IPS DF 19.7 (cell line): ENCODE measurements at regions not wholly inside any gene's neighbourhood (a gene's known extent, or its start where the extent isn't known, plus 50 kb on each side); places are given as distances from the start of the nearest gene placed in this dataset.
"Not testable (repeated sequence)": the region's sequence is repeated elsewhere in the genome, so short reads cannot be mapped to it uniquely, and the experiment has no call there.

Experiments
- DNase-seq: peaks from one replicate; pipeline ENCODE4 v3.0.0-alpha.2; 2013; ENCODE audit warnings: low read depth, low spot score

DNA sequence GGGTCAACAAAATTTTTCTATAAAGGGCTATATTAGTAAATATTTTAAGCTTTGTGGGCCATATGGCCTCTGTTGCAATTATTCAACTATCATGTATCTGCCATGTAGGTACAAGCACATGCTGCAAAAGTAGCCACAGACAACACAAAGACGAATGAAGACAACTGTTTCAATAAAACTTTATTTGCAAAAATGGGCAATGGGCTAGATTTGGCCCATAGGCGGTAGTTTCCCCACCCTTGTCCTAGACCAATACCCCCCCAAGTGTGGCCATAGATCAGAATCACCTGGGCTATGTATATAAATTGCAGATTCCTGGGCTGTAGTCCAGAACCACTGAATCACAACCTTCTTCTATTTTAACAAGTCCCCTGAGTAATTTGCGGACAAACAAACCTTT lies 331.0 kb upstream of the PSMD7 start:
- DNase-seq: no peak

DNA sequence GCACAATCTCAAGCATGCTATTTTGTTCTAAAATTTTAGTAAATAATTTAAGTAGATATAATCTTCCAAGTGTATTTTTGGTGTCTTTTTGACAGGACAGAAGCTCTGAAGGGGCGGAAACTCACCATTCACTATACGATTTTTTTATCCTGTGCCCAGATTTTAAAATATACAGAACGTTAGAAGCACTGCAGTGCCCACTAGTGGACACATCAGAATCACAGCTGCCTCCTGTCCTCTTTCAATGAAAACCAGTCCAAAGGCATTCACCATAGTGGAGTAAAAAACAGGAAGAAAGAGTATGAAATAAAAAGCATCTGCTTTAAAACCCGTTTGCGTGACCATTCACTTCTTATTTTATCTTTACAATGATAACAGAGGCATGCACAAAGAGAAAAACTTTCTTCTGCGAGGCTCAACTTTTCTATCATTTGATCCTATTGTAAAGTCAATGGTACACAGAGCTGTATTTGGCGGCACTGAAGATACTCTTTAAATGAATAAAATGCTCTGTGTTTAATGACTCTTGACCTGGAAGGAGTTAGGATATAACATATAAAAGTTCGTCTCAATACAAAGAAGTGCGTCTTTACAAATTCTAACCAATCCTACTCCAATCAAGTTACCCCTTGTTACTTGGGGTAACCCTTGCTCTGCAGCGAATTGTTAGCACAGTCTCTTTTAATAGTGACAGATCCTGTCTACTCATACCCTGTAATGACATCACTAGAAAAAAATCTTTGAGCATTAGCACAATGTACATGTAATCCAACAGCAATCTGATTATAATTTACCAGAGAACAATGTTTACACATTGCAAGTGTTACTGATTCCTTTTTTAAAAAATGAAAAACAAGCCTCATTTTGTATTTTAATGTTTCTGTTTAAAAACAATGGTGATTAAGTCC lies 339.8 kb upstream of the PSMD7 start:
- peak; percentile 15 for DNase-seq

DNA sequence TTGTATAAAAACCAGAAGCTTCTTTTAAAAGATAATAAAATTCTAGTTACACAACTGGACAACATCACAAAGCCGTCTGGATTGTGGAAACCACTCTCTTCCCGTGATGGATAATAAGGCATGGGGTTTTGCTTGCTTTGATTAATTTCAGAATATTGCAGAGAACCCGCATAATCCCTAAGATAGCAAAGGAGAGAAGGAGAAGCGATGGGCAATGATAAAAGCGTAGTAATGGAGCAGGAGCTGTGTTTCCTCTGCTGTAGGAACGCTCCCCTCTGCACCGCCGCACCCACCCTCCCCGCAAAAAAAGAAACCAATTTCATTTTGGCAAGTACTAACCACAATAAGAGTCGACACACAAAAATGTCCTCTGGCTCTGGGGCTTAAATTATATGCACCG lies 340.9 kb upstream of the PSMD7 start:
- DNase-seq: no peak

- no peak for DNase-seq
These were observed 341.4 kb upstream of the PSMD7 start for GRCh38 chr16:73955255-73955654.

- DNase-seq: no peak
These were observed 345.1 kb upstream of the PSMD7 start for GRCh38 chr16:73951481-73951880.

- DNase-seq: no peak
These were observed 346.9 kb upstream of the PSMD7 start for GRCh38 chr16:73949574-73950320.

- DNase-seq: no peak
These were observed 351.0 kb upstream of the PSMD7 start for GRCh38 chr16:73945631-73946030.

GRCh38 chr16:73943184-73943583 lies 353.4 kb upstream of the PSMD7 start:
- DNase-seq: not testable (repeated sequence)

DNA sequence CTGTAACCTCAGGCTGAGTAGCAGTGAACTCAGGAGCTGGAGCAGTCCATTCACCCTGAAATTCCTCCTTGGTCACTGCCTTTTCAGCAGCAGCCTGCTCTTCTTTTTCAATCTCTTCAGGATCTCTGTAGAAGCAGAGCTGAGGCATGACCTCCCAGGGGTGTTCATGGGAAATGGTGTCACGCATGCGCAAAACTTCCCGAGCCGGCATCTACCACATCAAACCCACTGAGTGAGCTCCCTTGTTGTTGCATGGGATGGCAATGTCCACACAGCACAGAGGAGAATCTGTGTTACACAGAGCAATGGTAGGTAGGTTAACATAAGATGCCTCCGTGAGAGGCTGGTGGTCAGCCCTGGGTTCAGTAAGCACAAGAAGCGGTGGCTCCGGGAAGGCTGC lies 355.8 kb upstream of the PSMD7 start:
- DNase-seq: not testable (repeated sequence)

GRCh38 chr16:73923951-73924350 lies 372.7 kb upstream of the PSMD7 start:
- no peak for DNase-seq

DNA sequence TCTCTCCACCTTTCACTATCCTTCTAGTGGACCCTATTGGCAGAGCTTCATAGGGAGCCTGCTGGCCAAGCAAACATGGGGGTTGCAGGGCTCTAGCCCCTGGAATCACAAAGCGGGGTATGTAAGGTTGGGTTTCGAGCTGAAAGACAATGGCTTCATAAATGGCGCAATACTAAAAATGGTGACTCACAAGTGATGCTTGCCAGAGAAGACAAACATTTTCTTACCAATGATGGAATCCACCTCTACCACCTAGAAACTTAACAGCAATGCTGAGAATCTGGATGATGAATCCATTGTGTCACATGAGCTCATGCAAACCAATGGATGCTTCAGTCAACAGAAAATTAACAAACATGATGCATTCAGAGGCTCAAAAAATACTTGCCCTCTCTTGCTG lies 375.3 kb upstream of the PSMD7 start:
- DNase-seq: no peak

DNA sequence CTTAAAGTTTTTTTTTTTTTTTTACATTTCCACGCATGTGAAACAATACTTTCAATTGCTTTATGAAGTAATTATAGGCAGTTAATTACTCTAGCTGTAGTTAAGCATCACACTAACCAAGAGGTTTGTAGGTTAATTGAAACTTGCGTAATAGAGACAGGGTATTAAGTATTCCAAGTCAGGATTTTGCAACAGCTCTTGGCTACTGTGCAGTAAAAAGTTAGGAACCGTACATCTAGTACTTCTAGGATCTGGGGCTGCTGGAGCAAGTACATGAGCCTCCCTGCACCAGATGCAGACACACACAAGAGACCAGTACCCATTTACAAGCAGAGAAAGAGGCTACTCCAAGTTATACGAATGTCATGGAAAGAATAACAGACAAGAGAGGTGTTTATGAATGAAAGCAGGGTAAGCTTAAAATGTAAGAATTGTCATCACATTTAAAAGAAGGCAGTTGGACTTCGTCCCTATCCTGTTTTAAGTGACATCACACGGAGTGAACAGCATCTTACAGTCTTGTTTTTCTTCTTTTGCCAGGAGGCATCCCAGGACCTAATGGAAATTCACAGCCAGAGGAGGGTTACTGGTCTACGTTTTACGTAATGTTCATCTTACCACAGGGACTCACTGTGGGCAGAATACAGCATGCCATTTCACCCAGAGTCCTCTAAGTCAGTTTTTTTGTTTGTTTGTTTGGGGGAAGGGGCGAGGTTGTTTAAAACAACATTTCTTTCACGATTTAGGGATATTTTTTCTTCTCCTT lies 379.6 kb upstream of the PSMD7 start:
- no peak for DNase-seq

- no peak for DNase-seq
These were observed 380.7 kb upstream of the PSMD7 start for GRCh38 chr16:73915935-73916334.

GRCh38 chr16:73915140-73915539 lies 381.5 kb upstream of the PSMD7 start:
- no peak for DNase-seq

GRCh38 chr16:73912850-73913249 lies 383.8 kb upstream of the PSMD7 start:
- DNase-seq: no peak

- no peak for DNase-seq
These were observed 384.3 kb upstream of the PSMD7 start for GRCh38 chr16:73912281-73912680.

DNA sequence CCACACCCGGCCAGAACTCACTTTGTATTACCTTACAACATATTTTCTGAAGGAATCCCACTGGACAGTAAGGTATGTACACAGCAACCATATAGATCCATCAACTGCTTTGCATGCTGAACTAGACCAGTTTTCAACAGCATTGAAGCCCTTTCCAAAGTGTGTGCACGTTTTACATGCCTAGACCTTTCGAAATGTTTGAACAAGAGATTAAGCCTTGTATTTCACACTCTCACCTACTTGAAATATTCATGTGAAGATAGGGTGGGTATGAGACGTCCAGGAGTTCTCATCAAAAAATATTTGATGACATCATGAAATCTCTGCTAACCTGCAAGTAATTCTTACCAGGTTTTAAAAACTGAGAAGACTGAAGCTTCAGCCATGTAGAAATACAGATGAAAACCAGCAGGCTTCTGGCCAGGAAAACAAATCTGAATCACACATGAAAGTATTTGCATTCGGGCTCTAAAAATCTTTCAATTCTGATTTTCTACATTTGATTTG lies 387.0 kb upstream of the PSMD7 start:
- DNase-seq: no peak

- peak; percentile 38 for DNase-seq
These were observed 405.5 kb upstream of the PSMD7 start for GRCh38 chr16:73891129-73891542.

GRCh38 chr16:73890186-73891128 lies 406.2 kb upstream of the PSMD7 start:
- DNase-seq: no peak

GRCh38 chr16:73888840-73889490 lies 407.6 kb upstream of the PSMD7 start:
- no peak for DNase-seq
